WTC11 (cell line): ENCODE measurements at regions not wholly inside any gene's neighbourhood (a gene's known extent, or its start where the extent isn't known, plus 50 kb on each side); places are given as distances from the start of the nearest gene placed in this dataset.
"Not testable (repeated sequence)": the region's sequence is repeated elsewhere in the genome, so short reads cannot be mapped to it uniquely, and the experiment has no call there.

Experiments used
- ATAC-seq: fragments of 200-7000 bp; cut with Tn5 transposase; 2 replicates; pipeline ENCODE4 v1.10.0; 2021; ENCODE audit warnings: mild to moderate bottlenecking, moderate library complexity
- CTCF ChIA-PET: fragments of 300-600 bp; sonication (Branson Sonifier 250); formaldehyde crosslinking; loops from one replicate; lab custom pipeline; 2021; ENCODE audit warnings: antibody characterized with exemption; lab: Charles Lee
- POLR2A ChIA-PET: fragments of 350-600 bp; sonication (Branson Sonifier 250); formaldehyde crosslinking; loops from one replicate; lab custom pipeline; 2021; ENCODE audit warnings: antibody characterized with exemption; lab: Charles Lee
- DNase-seq: peaks from one replicate; pipeline ENCODE4 v3.0.0; 2021; ENCODE audit warnings: low spot score
- H3K27ac Mint-ChIP-seq: 2 replicates; pipeline ENCODE4 v1.8.0; 2021; ENCODE audit warnings: mixed read lengths
- H3K27me3 Mint-ChIP-seq: 2 replicates; pipeline ENCODE4 v1.8.0; 2021; ENCODE audit warnings: low read depth, mild to moderate bottlenecking, moderate library complexity, mixed read lengths
- H3K36me3 Mint-ChIP-seq: 2 replicates; pipeline ENCODE4 v1.8.0; 2021; ENCODE audit warnings: mixed read lengths
- H3K4me1 Mint-ChIP-seq: 2 replicates; pipeline ENCODE4 v1.8.0; 2022; ENCODE audit warnings: mixed read lengths
- H3K4me3 Mint-ChIP-seq: 2 replicates; pipeline ENCODE4 v1.8.0; 2021; ENCODE audit warnings: mild to moderate bottlenecking, moderate library complexity, mixed read lengths
- H3K9me3 Mint-ChIP-seq: 2 replicates; pipeline ENCODE4 v1.8.0; 2021; ENCODE audit warnings: mixed read lengths
- AR ChIP-seq: fragments of 250-450 bp; sonication (Bioruptor Pico); IDR thresholded peaks from 2 replicates; pipeline ENCODE4 v1.9.0; 2021; ENCODE audit warnings: mild to moderate bottlenecking
- ATF1 ChIP-seq: sonication (generic); formaldehyde crosslinking; IDR thresholded peaks from 2 replicates; pipeline ENCODE4 v1.8.1; 2023; ENCODE audit warnings: mild to moderate bottlenecking, moderate library complexity, missing genetic modification reagents
- ATF2 ChIP-seq: sonication (generic); formaldehyde crosslinking; IDR thresholded peaks from 2 replicates; pipeline ENCODE4 v1.8.1; 2022; ENCODE audit warnings: low read depth, missing genetic modification reagents, borderline replicate concordance
- ATF3 ChIP-seq: sonication (generic); formaldehyde crosslinking; conservative IDR thresholded peaks from 2 replicates; pipeline ENCODE4 v1.8.1; 2022; ENCODE audit warnings: mild to moderate bottlenecking, missing genetic modification reagents
- CBFB ChIP-seq: sonication (generic); formaldehyde crosslinking; IDR thresholded peaks from 2 replicates; pipeline ENCODE4 v1.8.1; 2022; ENCODE audit warnings: mild to moderate bottlenecking, low read depth, missing genetic modification reagents
- CDX4 ChIP-seq: fragments of 250-450 bp; sonication (Bioruptor Pico); IDR thresholded peaks from 2 replicates; pipeline ENCODE4 v1.9.0; 2021; ENCODE audit warnings: moderate library complexity, mild to moderate bottlenecking, inconsistent platforms, borderline replicate concordance
- CTCF ChIP-seq: fragments of 200-600 bp; IDR thresholded peaks from 2 replicates; pipeline ENCODE4 v1.8.0; 2022; ENCODE audit warnings: antibody characterized with exemption
- ETV6 ChIP-seq: sonication (generic); formaldehyde crosslinking; IDR thresholded peaks from 2 replicates; pipeline ENCODE4 v1.8.1; 2022; ENCODE audit warnings: mild to moderate bottlenecking, missing genetic modification reagents
- FOXK1 ChIP-seq: sonication (generic); formaldehyde crosslinking; IDR thresholded peaks from 2 replicates; pipeline ENCODE4 v1.8.0; 2022; ENCODE audit warnings: mild to moderate bottlenecking, moderate library complexity, missing genetic modification reagents
- HMGA2 ChIP-seq: fragments of 250-450 bp; sonication (Bioruptor Pico); IDR thresholded peaks from 2 replicates; pipeline ENCODE4 v1.4.0; 2021; ENCODE audit warnings: mild to moderate bottlenecking, moderate library complexity
- HMGXB4 ChIP-seq: sonication (generic); formaldehyde crosslinking; IDR thresholded peaks from 2 replicates; pipeline ENCODE4 v1.8.1; 2023; ENCODE audit warnings: mild to moderate bottlenecking, moderate library complexity, missing genetic modification reagents
- JUN ChIP-seq: sonication (generic); formaldehyde crosslinking; IDR thresholded peaks from 2 replicates; pipeline ENCODE4 v1.8.0; 2023; ENCODE audit warnings: mild to moderate bottlenecking, missing genetic modification reagents
- MYBL2 ChIP-seq: sonication (generic); formaldehyde crosslinking; IDR thresholded peaks from 2 replicates; pipeline ENCODE4 v1.8.1; 2023; ENCODE audit warnings: mild to moderate bottlenecking, moderate library complexity, missing genetic modification reagents
- NR2C2 ChIP-seq: sonication (generic); formaldehyde crosslinking; IDR thresholded peaks from 2 replicates; pipeline ENCODE4 v1.8.0; 2022; ENCODE audit warnings: mild to moderate bottlenecking, missing genetic modification reagents
- TEAD4 ChIP-seq: sonication (generic); formaldehyde crosslinking; IDR thresholded peaks from 2 replicates; pipeline ENCODE4 v1.8.0; 2022; ENCODE audit warnings: mild to moderate bottlenecking, missing genetic modification reagents
- ZNF121 ChIP-seq: sonication (generic); formaldehyde crosslinking; IDR thresholded peaks from 2 replicates; pipeline ENCODE4 v1.8.0; 2023; ENCODE audit warnings: missing genetic modification reagents
- ZNF138 ChIP-seq: sonication (generic); formaldehyde crosslinking; conservative IDR thresholded peaks from 2 replicates; pipeline ENCODE4 v1.8.1; 2022; ENCODE audit warnings: mild to moderate bottlenecking, moderate library complexity, missing genetic modification reagents
- ZNF317 ChIP-seq: sonication (generic); formaldehyde crosslinking; IDR thresholded peaks from 2 replicates; pipeline ENCODE4 v1.8.1; 2023; ENCODE audit warnings: low read depth, mild to moderate bottlenecking, moderate library complexity, missing genetic modification reagents, borderline replicate concordance

- H3K9me3 Mint-ChIP-seq, H3K4me3 Mint-ChIP-seq, H3K27me3 Mint-ChIP-seq, ATAC-seq, DNase-seq, H3K36me3 Mint-ChIP-seq, H3K27ac Mint-ChIP-seq, CTCF ChIA-PET, POLR2A ChIA-PET: not testable (repeated sequence)
- peaks cover 24% of the 10 kb centered on the region for H3K4me1 Mint-ChIP-seq
These were observed 126.2 kb upstream of the ALDH3B2 start for GRCh38 chr11:67800591-67800990.

GRCh38 chr11:67799808-67800207 lies 125.4 kb upstream of the ALDH3B2 start:
- POLR2A ChIA-PET, H3K9me3 Mint-ChIP-seq, H3K27me3 Mint-ChIP-seq, H3K36me3 Mint-ChIP-seq, CTCF ChIA-PET, ATAC-seq, H3K27ac Mint-ChIP-seq, H3K4me3 Mint-ChIP-seq: not testable (repeated sequence)
- DNase-seq, result peak; percentile 36
- TF ChIP-seq CTCF, result 0 out of 2 replicates have a peak, but pooled peaks have one; percentile 22
- peaks cover 24% of the 10 kb centered on the region for H3K4me1 Mint-ChIP-seq

GRCh38 chr11:67797726-67798521 lies 123.5 kb upstream of the ALDH3B2 start:
- CTCF ChIA-PET, POLR2A ChIA-PET, H3K27me3 Mint-ChIP-seq, H3K9me3 Mint-ChIP-seq, H3K27ac Mint-ChIP-seq, H3K36me3 Mint-ChIP-seq, H3K4me3 Mint-ChIP-seq, ATAC-seq, DNase-seq: not testable (repeated sequence)
- peaks cover 12% of the 10 kb centered on the region for H3K4me1 Mint-ChIP-seq

GRCh38 chr11:67795746-67796145 lies 121.3 kb upstream of the ALDH3B2 start:
- Mint-ChIP-seq H3K9me3 (no peaks in the 10 kb centered on the region), H3K27ac (no peak overlapping the region), H3K4me1 (peaks cover 19% of the 10 kb centered on the region), H3K4me3 (no peak overlapping the region), H3K36me3 (no peaks in the 10 kb centered on the region; the same call in 1 of the 2 replicates), H3K27me3 (no peaks in the 10 kb centered on the region)
- CTCF ChIA-PET, result no interaction called here
- ATAC-seq, result no peak
- POLR2A ChIA-PET, result no interaction called here
- DNase-seq, result no peak
- TF ChIP-seq ZNF121, result no peak
- no peak for TF ChIP-seq NR2C2 (CRISPR knock-in tag)
- no peak for TF ChIP-seq ZNF138 (CRISPR knock-in tag)
- TF ChIP-seq CBFB (CRISPR knock-in tag), result no peak
- no peak for TF ChIP-seq TEAD4 (CRISPR knock-in tag)
- TF ChIP-seq MYBL2 (CRISPR knock-in tag), result no peak
- TF ChIP-seq ATF2, result no peak
- no peak for TF ChIP-seq ZNF317 (CRISPR knock-in tag)
- no peak for TF ChIP-seq ATF3
- TF ChIP-seq HMGXB4 (CRISPR knock-in tag), result no peak
- TF ChIP-seq CDX4 (CRISPR knock-in tag), result no peak
- TF ChIP-seq ATF1 (CRISPR knock-in tag), result no peak
- TF ChIP-seq JUN (CRISPR knock-in tag), result no peak
- TF ChIP-seq AR, result no peak
- no peak for TF ChIP-seq ETV6 (CRISPR knock-in tag)
- TF ChIP-seq HMGA2 (CRISPR knock-in tag), result no peak
- no peak for TF ChIP-seq FOXK1 (CRISPR knock-in tag)

GRCh38 chr11:67793750-67794149 lies 119.3 kb upstream of the ALDH3B2 start:
- CTCF ChIA-PET, H3K27me3 Mint-ChIP-seq, H3K9me3 Mint-ChIP-seq, H3K27ac Mint-ChIP-seq, POLR2A ChIA-PET, ATAC-seq, DNase-seq, H3K4me3 Mint-ChIP-seq, H3K36me3 Mint-ChIP-seq: not testable (repeated sequence)
- H3K4me1 Mint-ChIP-seq, result peaks cover 16% of the 10 kb centered on the region
